DMS53 treated with DMSO at 0.1 percent for 48 hours (cell line): ENCODE measurements at regions not wholly inside any gene's neighbourhood (a gene's known extent, or its start where the extent isn't known, plus 50 kb on each side); places are given as distances from the start of the nearest gene placed in this dataset.

ENCODE experiments used
- DNase-seq: peaks from one replicate; lab custom pipeline; 2025; ENCODE audit not compliant: unreplicated experiment; lab: John Stamatoyannopoulos, UW

DNA sequence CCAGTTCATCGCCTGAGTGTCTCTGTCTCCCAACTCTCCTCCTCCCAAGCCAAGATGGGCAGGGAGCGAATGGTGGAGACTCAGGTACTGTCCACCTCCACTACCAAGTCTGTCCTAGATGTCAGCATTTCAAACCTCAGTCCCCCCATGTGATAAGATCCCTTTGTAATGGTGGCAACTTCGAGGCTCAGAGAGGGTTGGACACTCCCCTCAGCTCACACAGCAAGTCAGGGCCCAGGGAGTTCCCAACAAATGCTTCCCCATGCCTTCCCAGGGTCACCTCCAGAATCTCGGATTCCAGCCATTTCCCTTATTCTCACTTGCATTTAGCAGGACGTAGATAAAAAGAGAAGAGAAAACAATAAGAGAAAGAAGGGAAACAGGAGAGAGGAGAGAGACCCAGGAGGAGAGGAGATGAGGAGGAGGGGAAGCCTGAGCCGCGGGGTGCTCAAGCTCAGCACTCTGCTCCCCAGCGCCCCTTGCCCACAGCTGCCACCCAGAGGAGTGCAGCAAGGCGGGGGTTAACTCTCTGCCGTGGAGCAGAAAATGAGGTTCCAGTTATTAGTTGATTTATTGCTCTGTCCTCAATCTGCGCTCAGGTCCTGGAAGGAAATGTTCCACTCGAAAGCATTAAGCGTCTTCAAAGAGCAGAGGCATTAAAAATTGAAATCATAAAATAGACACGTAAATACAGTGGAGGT lies 84.1 kb upstream of the LINGO1 start:
- DNase-seq = no peak

DNA sequence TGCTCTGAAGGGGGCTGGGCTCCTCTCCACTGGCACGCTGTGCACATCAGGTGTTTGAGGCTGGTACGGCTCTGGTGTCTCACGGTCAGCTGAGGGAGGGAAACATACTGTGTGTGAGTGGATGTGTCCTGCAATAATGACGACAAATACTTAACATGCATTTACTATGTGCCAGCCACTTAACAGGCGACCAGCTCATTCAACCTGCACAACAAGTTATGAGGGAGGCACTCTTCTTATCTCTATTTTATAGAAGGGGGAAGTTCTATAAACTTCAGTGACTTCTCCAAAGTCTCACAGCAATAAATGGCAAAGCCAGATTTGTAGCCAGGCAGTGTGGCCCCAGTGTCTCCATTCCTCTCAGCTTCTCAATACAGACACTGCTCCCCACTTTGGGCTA lies 83.1 kb upstream of the LINGO1 start:
- DNase-seq = no peak

DNA sequence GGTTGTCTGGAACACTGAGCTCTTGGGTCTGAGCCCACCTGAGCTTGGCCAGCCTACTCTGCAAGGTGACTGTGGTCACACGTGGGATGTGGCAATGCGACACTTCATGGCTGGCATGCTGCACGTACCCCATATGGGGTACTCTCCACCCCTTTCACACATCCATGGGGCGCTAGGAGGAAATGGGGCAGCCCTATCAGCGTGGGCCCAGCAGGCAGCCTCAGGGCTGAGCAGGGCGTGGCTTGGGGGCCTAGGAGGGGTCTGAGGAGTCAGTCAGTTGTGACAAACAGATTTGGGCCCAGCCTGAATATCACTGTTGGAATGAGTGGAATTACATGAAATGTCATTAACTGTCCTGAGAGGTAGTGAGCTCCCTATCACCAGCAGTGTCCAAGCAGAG lies 82.3 kb upstream of the LINGO1 start:
- no peak for DNase-seq

DNA sequence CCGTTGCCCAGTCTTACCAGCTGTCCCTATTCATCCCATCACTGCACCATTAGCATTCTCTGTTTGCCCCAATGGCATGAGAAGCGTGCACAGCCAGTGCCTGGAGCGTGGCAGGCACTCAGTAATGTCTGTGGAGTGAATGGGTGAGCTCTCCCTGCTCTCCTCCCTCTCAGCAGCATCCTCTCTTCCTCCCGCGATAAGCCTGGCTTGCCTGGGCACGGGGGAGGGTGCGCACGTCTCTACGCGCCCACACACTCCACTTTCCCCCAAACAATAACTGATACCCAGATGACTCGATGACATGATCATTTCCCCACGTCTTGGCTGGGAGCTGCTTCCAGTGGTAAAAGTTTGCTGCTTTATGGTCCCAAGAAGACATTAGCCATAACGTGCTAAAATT lies 81.8 kb upstream of the LINGO1 start:
- DNase-seq = no peak

DNA sequence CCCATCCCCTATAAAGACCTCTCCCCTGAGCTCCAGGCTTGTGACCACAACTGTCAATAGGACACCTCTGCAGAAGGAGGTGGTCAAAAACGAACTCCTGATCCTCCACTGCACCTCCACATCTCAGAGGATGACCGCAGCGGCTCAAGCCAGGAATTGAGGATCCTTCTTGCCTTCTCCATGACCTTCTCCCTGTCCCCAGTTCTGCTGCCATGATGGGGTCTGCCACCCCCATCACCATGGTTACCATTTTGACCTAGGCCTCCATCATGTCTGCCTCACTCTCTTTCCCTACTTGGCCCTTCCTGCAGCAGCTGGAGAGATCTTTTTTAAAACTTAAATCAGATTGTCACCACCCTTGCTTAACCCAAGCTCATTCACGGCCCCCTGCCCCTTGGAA lies 81.3 kb upstream of the LINGO1 start:
- DNase-seq = no peak

DNA sequence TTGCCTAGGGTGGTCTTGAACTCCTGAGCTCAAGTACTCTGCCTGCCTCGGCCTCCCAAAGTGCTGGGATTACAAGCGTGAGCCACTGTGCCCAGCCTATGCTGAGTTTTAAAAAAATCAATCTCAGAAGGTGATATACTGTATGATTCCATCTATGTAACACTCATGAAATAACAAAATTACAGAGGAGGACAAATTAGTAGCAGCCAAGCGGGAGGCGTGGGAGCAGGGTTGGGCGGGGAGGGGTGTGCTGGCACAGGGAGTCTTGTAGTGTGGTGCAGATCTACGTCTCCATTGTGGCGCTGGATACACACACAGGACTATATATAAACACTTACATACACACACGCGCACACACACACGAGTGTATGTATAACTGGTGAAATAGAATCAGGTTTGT lies 80.6 kb upstream of the LINGO1 start:
- DNase-seq = no peak

DNA sequence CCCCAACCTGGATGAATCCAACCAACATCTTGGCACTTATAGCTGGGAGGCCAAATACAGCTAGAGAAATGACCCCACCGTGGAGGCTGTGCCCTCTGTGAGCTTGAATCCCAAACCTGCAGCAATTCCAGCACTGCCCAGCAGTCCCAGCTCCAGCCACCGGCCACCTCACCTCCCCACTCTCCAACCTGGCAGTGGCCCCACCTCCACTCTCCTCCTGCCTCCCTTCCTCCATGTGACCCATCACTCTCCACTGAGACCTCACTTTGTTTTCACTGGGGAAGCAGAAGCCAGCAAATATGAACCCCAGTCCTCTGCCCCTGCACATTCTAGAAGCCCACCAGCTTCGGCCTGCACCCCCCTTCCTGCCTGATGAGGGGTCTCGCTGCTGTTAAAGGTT lies 79.7 kb upstream of the LINGO1 start:
- no peak for DNase-seq

DNA sequence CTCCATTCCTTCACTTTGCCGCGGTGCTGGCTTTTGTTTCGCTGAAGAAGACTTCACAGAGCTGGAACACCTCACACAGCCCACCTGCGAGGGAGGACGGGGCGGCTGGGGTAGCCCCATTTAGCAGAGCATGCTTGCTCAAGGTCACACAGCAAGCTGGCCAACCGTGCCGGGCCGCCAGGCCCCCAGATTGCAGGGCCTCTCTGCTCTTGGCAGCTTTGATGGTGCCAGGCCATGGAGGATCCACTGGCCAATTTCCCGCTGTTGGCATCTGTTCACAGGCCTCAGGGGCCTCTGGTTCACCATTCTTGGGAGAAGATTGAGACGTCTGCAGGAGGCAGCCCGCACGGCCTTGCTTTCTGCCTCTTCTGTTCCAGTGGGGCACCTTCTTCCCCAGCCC lies 77.9 kb upstream of the LINGO1 start:
- no peak for DNase-seq

DNA sequence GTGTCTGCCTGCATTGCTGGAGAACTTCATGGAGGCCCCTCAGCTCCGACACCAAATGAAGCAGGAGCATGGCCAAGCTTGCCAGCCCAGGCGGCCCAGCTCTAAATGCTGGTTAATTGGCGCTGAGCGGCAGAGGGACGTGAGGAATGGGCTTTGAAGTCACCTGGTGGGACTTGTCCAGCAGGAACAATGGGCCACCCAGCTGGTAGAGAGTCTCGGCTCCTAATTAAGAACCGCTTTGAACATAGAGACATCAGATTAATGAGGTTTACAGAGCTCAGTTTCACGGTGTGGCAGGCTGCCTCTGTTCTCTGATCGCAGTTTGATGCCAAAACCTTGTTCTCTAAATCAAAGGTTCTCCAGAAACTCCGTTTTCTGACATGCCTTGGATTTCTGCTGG lies 77.5 kb upstream of the LINGO1 start:
- no peak for DNase-seq

DNA sequence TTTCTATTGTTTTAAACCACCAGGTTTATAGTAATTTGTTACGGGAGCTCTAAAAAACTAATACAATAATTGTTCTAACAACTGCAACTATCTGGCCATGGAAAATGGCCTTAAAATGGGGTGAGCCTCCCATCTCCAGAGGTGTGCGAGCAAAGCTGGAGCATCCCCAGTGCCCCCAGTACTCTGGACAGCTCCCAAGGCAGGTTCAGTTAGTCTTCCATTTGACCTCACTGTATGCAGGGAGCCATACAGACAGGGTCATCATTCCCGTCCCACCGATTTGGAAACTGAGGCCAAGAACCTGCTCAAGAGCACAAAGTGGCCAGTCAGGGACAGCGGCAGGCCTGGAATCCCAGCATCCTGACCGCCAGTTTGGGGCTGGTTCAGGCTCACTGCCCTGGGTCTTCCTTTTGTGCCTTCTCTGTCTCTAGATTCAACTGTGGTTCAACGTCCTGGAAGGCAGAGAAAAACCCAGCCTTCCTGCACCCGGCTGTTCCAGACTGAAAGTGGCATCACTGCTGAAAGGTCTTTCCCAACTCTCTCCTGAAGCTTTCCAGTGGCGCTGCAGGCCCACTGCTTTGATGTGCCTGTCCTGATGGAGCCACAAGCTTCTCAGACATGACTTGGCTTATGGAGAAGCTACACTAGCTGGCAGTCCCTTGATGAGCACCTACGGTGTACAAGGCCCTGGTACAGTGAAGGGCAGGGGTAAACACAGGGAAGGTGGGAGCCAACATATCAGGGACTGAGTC lies 76.6 kb upstream of the LINGO1 start:
- DNase-seq = no peak

DNA sequence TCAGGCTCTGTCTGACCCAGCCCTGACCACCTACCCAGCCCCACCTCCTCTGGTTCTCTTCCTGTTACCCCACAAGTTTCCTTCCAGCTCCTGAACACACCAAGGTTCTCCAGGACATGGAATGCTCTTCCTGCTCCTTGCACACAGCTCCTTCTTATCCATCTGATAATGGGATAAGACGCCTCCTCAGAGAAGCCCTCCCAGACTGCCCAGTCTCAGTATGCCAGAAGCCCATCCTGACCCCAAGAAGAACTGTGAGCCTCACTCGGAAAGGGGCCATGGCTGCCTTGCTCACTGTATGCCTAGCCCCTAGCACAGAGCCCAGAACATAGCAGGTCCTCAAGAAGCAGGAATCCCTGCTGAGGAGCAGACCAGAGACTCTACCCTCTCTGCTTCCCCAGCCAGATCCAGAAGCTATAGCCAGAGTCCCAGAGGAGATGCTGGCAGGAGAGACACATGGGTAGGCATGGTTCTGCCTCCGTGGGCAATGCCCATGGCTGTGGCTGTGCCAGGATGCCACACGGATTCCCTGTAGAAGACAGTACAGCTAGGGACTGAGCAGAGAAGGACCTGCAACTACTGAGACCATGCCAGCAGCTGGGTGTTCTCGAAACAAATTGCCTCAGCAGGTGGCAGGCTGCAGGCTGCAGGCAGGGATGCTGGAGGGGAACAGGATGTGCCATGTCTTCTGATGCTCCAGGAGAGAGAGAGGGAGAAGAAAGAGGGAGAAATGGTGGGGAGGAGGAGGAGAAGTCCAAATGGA lies 74.0 kb upstream of the LINGO1 start:
- DNase-seq = no peak

DNA sequence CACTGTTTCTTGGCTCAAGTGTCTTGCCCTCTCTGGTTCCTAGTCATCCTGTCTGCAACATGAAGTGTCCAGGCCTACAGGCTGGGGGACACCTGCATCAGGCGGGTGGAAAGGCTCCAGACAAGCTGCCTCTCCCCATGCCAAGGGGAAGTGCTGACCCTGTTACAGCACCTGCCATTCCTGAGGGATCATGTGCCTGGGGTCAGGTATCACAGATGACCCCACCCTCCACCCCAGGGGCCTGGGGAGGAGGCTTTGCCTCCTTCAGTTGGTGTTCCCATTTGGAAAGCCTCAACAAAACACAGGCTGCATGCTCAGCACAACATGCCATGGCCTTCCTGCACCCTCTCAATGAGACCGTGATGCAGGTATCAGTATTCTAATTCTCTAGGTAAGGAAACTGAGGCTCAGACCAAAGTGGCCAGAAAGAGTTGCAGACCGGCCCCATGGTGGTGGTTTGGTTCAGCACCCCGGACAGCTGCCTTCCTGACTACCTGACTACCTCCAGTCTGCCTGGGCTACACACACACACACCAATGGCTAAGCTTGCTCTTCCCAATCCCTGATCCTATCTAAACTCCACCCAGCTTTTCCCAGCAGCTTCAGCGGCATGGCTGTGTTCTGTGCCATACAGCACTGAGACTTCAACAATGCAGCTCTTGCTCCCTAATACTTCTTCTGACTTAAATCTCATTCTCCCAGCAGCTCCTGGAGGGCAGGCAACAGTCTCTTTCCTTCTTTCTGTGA lies 69.7 kb upstream of the LINGO1 start:
- no peak for DNase-seq

DNA sequence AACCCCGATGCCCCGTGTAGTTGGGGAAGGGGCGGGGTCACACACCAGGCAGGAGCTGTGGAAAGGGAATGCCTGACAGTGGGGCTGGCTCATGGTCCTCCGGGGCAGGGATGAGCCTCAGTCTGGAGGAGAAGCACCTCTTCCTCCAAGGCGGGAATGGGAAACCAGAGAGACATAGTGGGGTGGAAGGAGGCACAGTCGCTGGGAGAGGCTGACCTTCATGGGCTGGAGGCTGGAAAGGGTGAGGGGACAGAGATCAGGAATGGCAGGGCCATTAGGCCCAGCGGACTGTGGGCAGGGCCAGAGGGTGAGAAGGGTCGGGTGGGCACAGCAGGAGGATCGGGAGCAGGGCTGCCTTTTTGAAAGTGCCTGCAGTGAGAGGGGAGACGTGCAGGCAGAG lies 65.8 kb upstream of the LINGO1 start:
- no peak for DNase-seq

DNA sequence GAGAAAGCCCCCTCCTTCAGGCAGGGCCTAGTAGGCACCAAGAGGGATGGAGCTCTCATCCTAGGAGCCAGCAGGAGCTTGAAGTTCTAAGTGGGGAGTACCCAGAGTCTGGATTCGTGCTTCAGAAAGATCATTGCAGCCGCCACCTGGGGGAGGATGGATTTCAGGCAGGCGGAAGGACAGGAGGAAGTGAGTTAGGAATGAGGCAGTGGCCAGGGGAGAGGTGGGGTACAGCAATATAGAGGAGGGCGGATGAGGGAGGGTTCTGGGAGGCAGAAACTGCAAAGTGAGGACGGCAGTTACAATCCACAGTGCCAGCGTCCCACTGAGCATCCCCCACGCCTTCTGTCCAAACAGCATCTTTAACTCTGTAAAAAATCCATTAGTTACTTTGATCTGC lies 65.2 kb upstream of the LINGO1 start:
- no peak for DNase-seq

DNA sequence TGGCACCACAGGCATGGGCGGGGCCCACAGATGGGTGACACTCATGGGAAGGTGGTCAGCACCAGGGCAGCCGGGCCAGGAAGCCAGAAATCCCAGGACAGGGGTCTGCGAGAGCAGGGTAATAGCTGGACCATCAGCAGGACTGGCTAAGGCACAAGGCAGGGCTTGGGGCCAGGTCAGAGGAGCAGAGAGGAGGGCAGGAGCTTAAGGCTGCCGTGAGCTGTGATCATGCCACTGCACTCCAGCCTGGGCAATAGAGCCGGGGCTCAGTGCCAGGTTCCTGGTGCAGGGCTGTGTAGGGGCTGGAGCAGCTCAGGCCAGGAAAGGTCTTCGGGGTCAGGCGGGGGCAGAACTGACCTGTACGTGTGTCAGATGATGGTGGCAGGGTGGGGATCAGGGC lies 64.2 kb upstream of the LINGO1 start:
- no peak for DNase-seq

DNA sequence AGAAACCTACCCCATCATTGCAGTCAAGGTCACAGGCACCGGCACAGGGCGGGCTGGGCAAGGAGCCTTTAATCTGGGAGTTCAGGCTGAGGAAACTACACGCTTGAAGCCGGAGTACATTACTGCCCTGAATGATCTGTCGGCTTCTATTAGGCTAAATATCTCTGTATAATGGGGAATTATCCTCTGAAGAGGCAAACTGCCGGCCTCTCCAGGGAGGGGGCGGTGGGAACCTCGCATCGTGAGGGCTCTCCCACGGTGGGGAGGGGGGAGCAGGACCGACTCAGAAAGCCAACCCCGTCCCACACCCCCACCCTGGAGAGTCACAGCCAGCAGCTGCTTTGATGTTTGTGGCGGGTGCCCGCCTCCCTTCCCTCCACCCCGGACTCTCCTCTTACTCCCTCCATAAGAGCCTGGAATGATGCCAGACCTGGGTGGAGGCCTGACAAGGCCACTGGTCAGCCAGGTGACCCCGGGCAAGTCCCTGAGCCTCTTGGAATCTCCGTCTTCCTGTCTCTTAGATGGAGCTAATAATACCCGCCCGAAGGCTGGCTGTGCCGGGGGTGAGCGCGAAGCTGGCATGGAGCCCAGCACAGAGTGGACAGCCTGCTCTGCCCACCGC lies 63.4 kb upstream of the LINGO1 start:
- DNase-seq = no peak

DNA sequence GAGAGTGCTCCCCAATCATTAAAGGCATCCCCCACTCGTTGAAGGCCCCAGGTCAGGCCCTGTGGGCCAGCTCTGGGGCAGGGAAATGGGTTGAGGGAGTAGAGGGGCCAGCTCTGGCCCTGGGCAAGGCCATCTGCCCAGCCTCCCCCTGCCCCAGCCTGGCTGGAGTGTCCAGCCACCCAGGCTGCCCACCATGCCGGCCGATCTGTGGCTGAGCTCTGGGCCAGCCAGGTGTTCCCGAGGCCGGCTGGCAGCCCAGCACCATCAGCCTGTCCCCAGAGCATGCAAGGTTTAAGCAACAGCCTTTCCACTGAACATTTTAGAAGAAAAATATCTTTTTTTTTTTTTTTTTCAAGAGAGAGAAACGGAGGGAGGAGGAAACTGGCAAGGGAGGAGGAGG lies 62.8 kb upstream of the LINGO1 start:
- no peak for DNase-seq

DNA sequence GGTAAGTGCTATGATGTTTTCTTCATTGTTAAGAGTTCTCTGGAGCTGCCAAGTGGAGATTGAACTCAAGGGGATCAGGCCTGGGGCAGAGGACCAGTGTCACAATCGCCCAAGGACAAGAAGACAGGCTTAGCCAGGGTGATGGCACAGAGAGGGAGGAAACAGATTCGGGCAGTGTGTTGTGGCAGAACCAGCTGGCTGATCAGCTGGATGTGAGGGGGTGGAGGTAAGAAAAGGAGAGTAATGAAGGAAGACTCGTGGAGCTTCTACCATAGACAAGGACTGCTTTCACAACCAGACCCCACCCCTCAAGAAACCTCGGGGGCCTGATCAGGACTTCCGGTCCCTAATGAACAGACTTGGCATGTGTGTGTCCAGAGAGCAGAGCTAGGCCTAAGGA lies 60.9 kb upstream of the LINGO1 start:
- no peak for DNase-seq

DNA sequence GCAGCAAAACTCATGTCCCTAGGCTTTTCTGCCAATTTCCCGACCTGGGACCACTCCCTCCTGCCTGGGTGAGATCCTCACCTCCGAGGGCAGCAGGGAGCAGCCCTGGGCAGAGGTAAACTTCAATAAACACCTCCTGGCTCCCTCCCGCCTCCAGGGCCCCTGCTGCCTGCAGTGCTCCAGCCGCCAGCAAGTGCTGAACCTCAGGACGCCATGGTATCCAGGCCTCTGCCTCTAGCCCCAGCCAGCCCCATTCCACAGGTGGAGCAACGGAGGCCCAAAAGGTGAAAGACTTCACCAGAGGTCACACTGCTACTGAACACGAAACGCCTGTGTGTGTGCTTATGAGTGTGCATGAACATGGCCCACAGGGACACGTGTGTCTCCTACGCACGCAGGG lies 59.9 kb upstream of the LINGO1 start:
- DNase-seq = no peak

DNA sequence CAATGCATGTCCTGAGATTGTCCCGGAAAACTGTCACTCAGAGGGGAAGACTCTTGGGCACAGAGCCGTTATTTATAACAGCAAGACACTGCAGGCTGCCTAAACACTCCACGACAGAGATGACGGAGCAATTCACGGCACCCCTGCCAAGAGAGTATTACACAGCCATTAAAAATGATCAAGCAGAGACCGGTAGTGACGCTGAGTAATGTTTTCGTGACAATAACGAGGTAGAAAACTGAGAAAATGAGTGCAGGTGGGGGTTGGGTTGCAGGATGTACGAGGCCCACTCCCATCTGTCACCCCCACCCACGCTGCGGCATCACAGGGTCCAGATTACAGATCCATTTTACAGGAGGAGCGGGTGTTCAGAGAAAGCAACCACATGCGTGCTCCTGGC lies 58.9 kb upstream of the LINGO1 start:
- no peak for DNase-seq

DNA sequence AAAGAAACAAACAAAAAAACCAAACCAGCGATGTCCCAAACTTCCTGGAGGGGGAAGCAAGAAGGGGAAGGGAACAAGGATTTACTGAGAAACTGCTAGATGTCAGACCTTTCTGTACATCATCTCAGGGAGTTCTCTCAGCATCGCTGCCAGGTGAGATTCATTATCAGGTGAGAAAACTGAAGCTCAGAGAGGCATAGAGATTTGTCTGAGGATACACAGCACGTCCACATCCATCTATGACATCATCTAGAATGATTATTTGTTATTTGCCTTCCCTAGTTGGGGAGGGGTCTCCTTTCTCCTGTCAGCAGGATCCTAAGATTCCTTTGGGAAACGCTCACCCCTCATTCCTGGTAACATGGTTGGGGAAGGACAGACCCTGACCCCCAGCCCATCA lies 57.1 kb upstream of the LINGO1 start:
- DNase-seq = no peak
